ENCODE measurements at regions not wholly inside any gene's neighbourhood (a gene's known extent, or its start where the extent isn't known, plus 50 kb on each side); places are given as distances from the start of the nearest gene placed in this dataset.

DNA sequence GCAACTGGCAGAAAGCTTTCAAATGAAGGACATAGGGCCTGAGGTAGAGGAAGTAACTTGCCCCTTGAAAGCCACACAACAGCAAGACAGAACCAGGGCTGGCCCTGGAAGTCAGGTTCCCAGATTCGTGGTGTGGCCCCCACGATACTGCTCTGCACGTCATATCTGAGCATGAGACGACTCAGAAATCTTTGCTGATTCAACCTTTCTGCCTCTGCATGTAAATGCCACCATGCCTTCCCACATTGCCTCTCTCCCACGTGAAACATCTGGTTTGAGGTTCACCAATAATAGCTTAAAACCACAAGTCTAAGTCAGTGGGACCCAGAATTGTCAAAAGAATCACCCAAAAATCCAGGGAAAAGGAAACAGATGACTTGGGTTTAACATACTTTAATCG lies 214.0 kb upstream of the TRIB2 start:
- TF ChIP-seq EP300 (IDR thresholded peaks at IDR 0.05) (no peak), POLR2A (IDR thresholded peaks at IDR 0.05) (no peak)
- TF ChIP-seq, protein P1, sequence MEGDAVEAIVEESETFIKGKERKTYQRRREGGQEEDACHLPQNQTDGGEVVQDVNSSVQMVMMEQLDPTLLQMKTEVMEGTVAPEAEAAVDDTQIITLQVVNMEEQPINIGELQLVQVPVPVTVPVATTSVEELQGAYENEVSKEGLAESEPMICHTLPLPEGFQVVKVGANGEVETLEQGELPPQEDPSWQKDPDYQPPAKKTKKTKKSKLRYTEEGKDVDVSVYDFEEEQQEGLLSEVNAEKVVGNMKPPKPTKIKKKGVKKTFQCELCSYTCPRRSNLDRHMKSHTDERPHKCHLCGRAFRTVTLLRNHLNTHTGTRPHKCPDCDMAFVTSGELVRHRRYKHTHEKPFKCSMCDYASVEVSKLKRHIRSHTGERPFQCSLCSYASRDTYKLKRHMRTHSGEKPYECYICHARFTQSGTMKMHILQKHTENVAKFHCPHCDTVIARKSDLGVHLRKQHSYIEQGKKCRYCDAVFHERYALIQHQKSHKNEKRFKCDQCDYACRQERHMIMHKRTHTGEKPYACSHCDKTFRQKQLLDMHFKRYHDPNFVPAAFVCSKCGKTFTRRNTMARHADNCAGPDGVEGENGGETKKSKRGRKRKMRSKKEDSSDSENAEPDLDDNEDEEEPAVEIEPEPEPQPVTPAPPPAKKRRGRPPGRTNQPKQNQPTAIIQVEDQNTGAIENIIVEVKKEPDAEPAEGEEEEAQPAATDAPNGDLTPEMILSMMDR (IDR thresholded peaks at IDR 0.05), result no peak
